Astrocyte (in vitro differentiated cells and primary cell): ENCODE measurements at regions not wholly inside any gene's neighbourhood (a gene's known extent, or its start where the extent isn't known, plus 50 kb on each side); places are given as distances from the start of the nearest gene placed in this dataset.

Experiments
- EZH2 ChIP-seq: IDR thresholded peaks from 2 replicates; pipeline ENCODE4 v1.6.1; 2012; ENCODE audit warnings: mild to moderate bottlenecking, low read length, inconsistent platforms; ENCODE audit not compliant: insufficient read depth
- TF ChIP-seq, protein P1 (sequence below): IDR thresholded peaks from 2 replicates; pipeline ENCODE4 v1.5.1; 2011; ENCODE audit warnings: low read depth, mild to moderate bottlenecking, inconsistent platforms, low read length, moderate library complexity; ENCODE audit not compliant: insufficient read depth

- TF ChIP-seq, protein P1, sequence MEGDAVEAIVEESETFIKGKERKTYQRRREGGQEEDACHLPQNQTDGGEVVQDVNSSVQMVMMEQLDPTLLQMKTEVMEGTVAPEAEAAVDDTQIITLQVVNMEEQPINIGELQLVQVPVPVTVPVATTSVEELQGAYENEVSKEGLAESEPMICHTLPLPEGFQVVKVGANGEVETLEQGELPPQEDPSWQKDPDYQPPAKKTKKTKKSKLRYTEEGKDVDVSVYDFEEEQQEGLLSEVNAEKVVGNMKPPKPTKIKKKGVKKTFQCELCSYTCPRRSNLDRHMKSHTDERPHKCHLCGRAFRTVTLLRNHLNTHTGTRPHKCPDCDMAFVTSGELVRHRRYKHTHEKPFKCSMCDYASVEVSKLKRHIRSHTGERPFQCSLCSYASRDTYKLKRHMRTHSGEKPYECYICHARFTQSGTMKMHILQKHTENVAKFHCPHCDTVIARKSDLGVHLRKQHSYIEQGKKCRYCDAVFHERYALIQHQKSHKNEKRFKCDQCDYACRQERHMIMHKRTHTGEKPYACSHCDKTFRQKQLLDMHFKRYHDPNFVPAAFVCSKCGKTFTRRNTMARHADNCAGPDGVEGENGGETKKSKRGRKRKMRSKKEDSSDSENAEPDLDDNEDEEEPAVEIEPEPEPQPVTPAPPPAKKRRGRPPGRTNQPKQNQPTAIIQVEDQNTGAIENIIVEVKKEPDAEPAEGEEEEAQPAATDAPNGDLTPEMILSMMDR: no peak
- TF ChIP-seq EZH2: no peak
Measured at GRCh38 chr16:82384017-82384416, 214.0 kb upstream of the MPHOSPH6 start.
